ENCODE measurements at regions not wholly inside any gene's neighbourhood (a gene's known extent, or its start where the extent isn't known, plus 50 kb on each side); places are given as distances from the start of the nearest gene placed in this dataset.

DNA sequence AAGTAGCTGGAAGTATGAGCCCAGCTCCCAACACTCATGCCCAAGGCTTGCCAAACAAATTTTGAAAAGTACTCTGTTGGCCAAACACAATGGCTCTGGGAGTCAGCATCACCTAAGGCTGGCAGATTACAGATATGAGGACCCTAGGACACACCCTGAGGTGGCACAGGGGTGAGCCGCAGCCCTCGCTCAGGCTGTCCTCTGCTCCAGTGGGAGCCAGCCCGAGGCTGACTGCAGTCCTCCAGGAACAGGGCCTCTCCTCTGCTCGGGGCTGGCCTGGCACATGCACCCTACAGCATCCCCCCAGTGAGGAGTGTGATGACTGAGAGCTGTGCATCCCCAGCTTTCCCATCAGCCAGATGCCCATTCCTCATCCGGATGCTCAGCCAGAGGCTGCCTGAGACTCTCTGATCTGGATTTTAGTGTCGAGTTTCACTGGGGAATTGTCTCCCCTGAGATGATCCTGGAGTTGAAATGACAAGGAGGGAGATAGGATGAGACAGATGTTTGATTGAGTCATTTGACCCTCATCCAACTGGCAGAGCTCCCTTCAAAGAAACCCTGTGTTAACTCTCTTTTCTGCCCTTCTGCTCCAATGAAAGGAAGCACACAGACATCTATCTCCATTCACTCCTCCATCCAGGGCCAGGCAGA is 269.3 kb upstream of the NCKAP5 start:
- Histone ChIP-seq H2AFZ (ENCODE audit: low read length) (no peak overlapping the region), H3F3A (ENCODE audit: insufficient read depth, low read length) (no peaks in the 10 kb centered on the region), H3K4me2 (ENCODE audit: low read length) (no peak overlapping the region), H3K9me3 (ENCODE audit: low read length) (no peaks in the 10 kb centered on the region), H3K9ac (ENCODE audit: low read length) (no peak overlapping the region), H4K20me1 (ENCODE audit: insufficient read depth, low read length) (no peaks in the 10 kb centered on the region), H3K36me3 (ENCODE audit: insufficient read depth, low read length) (no peaks in the 10 kb centered on the region), H3K4me3 (ENCODE audit: low read depth, low read length, poor library complexity, severe bottlenecking) (no peak overlapping the region), H3K79me2 (ENCODE audit: insufficient read depth, low read length) (no peaks in the 10 kb centered on the region), H3K27ac (ENCODE audit: low read depth, low read length, poor library complexity, severe bottlenecking) (no peak overlapping the region), H3K9me2 (ENCODE audit: low read depth, low read length) (no peaks in the 10 kb centered on the region), H3K4me1 (ENCODE audit: insufficient read depth, low read length, severe bottlenecking) (no peaks in the 10 kb centered on the region), H3K27me3 (ENCODE audit: insufficient read depth, low read length) (no peaks in the 10 kb centered on the region)
- TF ChIP-seq EZH2 (IDR thresholded peaks at IDR 0.05; ENCODE audit: borderline replicate concordance, low read length): no peak
- TF ChIP-seq, protein P1, sequence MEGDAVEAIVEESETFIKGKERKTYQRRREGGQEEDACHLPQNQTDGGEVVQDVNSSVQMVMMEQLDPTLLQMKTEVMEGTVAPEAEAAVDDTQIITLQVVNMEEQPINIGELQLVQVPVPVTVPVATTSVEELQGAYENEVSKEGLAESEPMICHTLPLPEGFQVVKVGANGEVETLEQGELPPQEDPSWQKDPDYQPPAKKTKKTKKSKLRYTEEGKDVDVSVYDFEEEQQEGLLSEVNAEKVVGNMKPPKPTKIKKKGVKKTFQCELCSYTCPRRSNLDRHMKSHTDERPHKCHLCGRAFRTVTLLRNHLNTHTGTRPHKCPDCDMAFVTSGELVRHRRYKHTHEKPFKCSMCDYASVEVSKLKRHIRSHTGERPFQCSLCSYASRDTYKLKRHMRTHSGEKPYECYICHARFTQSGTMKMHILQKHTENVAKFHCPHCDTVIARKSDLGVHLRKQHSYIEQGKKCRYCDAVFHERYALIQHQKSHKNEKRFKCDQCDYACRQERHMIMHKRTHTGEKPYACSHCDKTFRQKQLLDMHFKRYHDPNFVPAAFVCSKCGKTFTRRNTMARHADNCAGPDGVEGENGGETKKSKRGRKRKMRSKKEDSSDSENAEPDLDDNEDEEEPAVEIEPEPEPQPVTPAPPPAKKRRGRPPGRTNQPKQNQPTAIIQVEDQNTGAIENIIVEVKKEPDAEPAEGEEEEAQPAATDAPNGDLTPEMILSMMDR (IDR thresholded peaks at IDR 0.05; ENCODE audit: low read length): no peak

DNA sequence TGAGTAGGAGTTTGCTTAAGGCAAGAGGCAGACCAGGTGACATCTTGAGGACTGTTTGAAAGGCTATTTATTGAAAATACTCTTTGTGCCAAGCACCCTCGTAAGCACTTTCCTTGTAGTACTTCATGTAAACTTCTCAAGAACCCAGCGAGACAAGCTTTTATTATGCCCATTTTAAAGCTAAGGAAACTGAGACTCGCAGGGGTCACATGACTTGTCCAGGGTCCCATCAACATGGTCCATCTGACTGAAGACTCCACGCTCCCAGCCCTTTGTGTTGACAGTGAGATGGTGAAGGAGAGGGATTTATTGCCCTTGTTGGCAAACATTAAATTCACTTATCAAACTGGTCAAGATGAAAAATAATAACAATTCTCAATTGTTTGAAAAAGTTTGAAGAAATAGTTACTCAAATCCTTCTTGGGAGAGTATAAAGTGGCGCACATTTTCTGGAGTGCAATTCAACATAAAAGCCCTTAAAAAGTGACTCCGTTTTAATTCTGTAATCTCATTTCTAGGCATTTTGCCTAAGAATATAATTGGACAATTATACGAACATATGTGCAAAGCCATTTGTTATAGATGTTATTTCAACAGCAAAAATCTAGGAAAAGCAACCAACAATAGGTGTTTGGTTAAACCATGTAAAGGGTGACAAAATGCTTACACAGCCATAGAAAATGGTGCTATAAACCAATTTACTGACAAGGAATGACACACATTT is 270.5 kb upstream of the NCKAP5 start:
- Histone ChIP-seq H3K9me2 (ENCODE audit: low read depth, low read length) (no peaks in the 10 kb centered on the region), H3K4me3 (ENCODE audit: low read depth, low read length, poor library complexity, severe bottlenecking) (no peak overlapping the region), H4K20me1 (ENCODE audit: insufficient read depth, low read length) (no peaks in the 10 kb centered on the region), H3K9ac (ENCODE audit: low read length) (no peak overlapping the region), H3K9me3 (ENCODE audit: low read length) (no peaks in the 10 kb centered on the region), H3K4me1 (ENCODE audit: insufficient read depth, low read length, severe bottlenecking) (no peaks in the 10 kb centered on the region), H3K27ac (ENCODE audit: low read depth, low read length, poor library complexity, severe bottlenecking) (no peak overlapping the region), H3F3A (ENCODE audit: insufficient read depth, low read length) (no peaks in the 10 kb centered on the region), H3K4me2 (ENCODE audit: low read length) (no peak overlapping the region), H3K27me3 (ENCODE audit: insufficient read depth, low read length) (no peaks in the 10 kb centered on the region), H2AFZ (ENCODE audit: low read length) (no peak overlapping the region), H3K36me3 (ENCODE audit: insufficient read depth, low read length) (no peaks in the 10 kb centered on the region), H3K79me2 (ENCODE audit: insufficient read depth, low read length) (no peaks in the 10 kb centered on the region)
- TF ChIP-seq, protein P1 (IDR thresholded peaks at IDR 0.05; ENCODE audit: low read length): no peak
- TF ChIP-seq EZH2 (IDR thresholded peaks at IDR 0.05; ENCODE audit: borderline replicate concordance, low read length): no peak

DNA sequence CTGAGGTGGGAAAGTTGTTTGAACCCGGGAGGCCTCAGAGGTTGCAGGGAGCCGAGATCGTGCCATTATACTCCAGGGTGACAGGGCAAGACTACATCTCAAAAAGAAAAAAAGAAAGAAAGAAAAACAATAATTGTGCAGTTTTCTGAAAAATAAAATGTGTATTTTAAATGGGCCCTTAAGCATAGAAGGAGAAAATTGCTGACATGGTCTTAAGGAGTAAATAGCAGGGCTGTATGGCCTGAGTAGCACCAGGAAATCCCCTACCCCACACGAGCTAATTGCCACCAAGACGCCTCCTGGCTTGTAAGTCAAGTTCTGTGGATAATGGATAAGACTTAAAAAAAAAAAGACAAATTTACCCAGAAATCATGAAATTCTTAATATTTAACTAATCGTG is 271.4 kb upstream of the NCKAP5 start:
- Histone ChIP-seq H3K27me3 (ENCODE audit: insufficient read depth, low read length) (no peaks in the 10 kb centered on the region), H3K27ac (ENCODE audit: low read depth, low read length, poor library complexity, severe bottlenecking) (no peak overlapping the region), H3K4me1 (ENCODE audit: insufficient read depth, low read length, severe bottlenecking) (no peaks in the 10 kb centered on the region), H3K4me3 (ENCODE audit: low read depth, low read length, poor library complexity, severe bottlenecking) (no peak overlapping the region), H3K4me2 (ENCODE audit: low read length) (no peak overlapping the region), H3K79me2 (ENCODE audit: insufficient read depth, low read length) (no peaks in the 10 kb centered on the region), H2AFZ (ENCODE audit: low read length) (no peak overlapping the region), H3K36me3 (ENCODE audit: insufficient read depth, low read length) (no peaks in the 10 kb centered on the region), H3K9ac (ENCODE audit: low read length) (no peak overlapping the region), H4K20me1 (ENCODE audit: insufficient read depth, low read length) (no peaks in the 10 kb centered on the region), H3K9me2 (ENCODE audit: low read depth, low read length) (no peaks in the 10 kb centered on the region), H3F3A (ENCODE audit: insufficient read depth, low read length) (no peaks in the 10 kb centered on the region), H3K9me3 (ENCODE audit: low read length) (no peaks in the 10 kb centered on the region)
- TF ChIP-seq EZH2 (IDR thresholded peaks at IDR 0.05; ENCODE audit: borderline replicate concordance, low read length): no peak
- TF ChIP-seq, protein P1 (IDR thresholded peaks at IDR 0.05; ENCODE audit: low read length): no peak
